Esophagus squamous epithelium (tissue), 4 donors: ENCODE measurements at regions not wholly inside any gene's neighbourhood (a gene's known extent, or its start where the extent isn't known, plus 50 kb on each side); places are given as distances from the start of the nearest gene placed in this dataset.

Experiments
- POLR2A ChIP-seq, 4 donors: fragments of 450-650 bp; IDR thresholded peaks; one replicate each; pipeline ENCODE4 v1.6.1; 2017; ENCODE audit warnings: antibody characterized with exemption in 4 of 4, mild to moderate bottlenecking in 4 of 4, moderate library complexity in 3 of 4
- TF ChIP-seq, protein P1 (sequence below), 6 experiments: fragments of 450-650 bp in 4 of 6; fragments of 200-600 bp in 2 of 6; sonication (generic) in 2 of 6; IDR thresholded peaks; one replicate each; pipeline ENCODE4 v1.5.1; 2016 to 2019; ENCODE audit warnings: antibody characterized with exemption in 6 of 6, mild to moderate bottlenecking in 4 of 6, moderate library complexity in 4 of 6

DNA sequence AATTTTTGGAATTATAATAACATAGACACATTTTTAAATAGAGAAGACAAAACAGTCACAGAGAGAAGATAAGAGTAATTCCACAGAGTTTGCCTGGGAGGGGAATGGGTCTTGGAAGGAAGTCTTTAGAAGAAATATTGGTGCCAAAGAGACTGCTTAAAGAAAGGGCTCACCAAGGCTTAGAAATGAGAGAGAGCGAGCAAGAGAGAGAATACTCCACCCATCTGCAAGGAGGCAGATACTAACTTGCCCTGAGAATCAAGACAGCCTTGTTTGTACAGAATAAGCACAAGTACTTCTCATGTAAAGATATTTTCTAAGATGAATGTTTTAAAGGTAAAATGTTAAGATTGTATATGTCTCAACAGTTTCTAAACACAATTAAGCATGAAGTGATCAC is 165.5 kb downstream of the SLC38A4 start:
- TF ChIP-seq, protein P1, sequence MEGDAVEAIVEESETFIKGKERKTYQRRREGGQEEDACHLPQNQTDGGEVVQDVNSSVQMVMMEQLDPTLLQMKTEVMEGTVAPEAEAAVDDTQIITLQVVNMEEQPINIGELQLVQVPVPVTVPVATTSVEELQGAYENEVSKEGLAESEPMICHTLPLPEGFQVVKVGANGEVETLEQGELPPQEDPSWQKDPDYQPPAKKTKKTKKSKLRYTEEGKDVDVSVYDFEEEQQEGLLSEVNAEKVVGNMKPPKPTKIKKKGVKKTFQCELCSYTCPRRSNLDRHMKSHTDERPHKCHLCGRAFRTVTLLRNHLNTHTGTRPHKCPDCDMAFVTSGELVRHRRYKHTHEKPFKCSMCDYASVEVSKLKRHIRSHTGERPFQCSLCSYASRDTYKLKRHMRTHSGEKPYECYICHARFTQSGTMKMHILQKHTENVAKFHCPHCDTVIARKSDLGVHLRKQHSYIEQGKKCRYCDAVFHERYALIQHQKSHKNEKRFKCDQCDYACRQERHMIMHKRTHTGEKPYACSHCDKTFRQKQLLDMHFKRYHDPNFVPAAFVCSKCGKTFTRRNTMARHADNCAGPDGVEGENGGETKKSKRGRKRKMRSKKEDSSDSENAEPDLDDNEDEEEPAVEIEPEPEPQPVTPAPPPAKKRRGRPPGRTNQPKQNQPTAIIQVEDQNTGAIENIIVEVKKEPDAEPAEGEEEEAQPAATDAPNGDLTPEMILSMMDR (IDR thresholded peaks at IDR 0.05) = no peak
- TF ChIP-seq POLR2A (IDR thresholded peaks at IDR 0.05) = no peak
